GM23338 (cell line): ENCODE measurements at regions not wholly inside any gene's neighbourhood (a gene's known extent, or its start where the extent isn't known, plus 50 kb on each side); places are given as distances from the start of the nearest gene placed in this dataset.

Experiments used
- ATAC-seq: fragments of 200-7000 bp; cut with Tn5 transposase; 3 replicates; pipeline ENCODE4 v1.9.1; 2020
- DNase-seq: peaks from one replicate; pipeline ENCODE4 v3.0.0-alpha.2; 2015; ENCODE audit warnings: low spot score
- H2AFZ ChIP-seq: fragments of 200-600 bp; sonication (generic); 2 replicates; pipeline ENCODE4 v1.8.0; 2016; ENCODE audit warnings: antibody characterized with exemption, mild to moderate bottlenecking, moderate library complexity
- H3F3A ChIP-seq: fragments of 200-600 bp; sonication (generic); replicated peaks from 2 replicates; pipeline ENCODE4 v1.8.0; 2017; ENCODE audit warnings: antibody characterized with exemption, mixed run types, low read depth
- H3K27ac ChIP-seq: fragments of 200-600 bp; sonication (generic); 2 replicates; pipeline ENCODE4 v1.6.1; 2016; ENCODE audit warnings: low read depth
- H3K27me3 ChIP-seq: fragments of 200-600 bp; sonication (generic); 2 replicates; pipeline ENCODE4 v1.8.0; 2016; ENCODE audit warnings: mild to moderate bottlenecking, mixed run types, moderate library complexity; ENCODE audit not compliant: insufficient read depth
- H3K36me3 ChIP-seq: fragments of 200-600 bp; sonication (generic); 2 replicates; pipeline ENCODE4 v1.8.0; 2016; ENCODE audit warnings: mild to moderate bottlenecking; ENCODE audit not compliant: insufficient read depth
- H3K4me1 ChIP-seq: fragments of 200-600 bp; sonication (generic); 2 replicates; pipeline ENCODE4 v1.8.0; 2016; ENCODE audit warnings: mild to moderate bottlenecking, moderate library complexity; ENCODE audit not compliant: insufficient read depth
- H3K4me2 ChIP-seq: fragments of 200-600 bp; sonication (generic); 2 replicates; pipeline ENCODE4 v1.7.1; 2017; ENCODE audit warnings: mixed run types
- H3K4me3 ChIP-seq: fragments of 200-600 bp; sonication (generic); 2 replicates; pipeline ENCODE4 v1.6.1; 2016; ENCODE audit warnings: mixed run types
- H3K79me2 ChIP-seq: fragments of 200-600 bp; sonication (generic); replicated peaks from 2 replicates; pipeline ENCODE4 v1.8.0; 2017; ENCODE audit warnings: mild to moderate bottlenecking; ENCODE audit not compliant: insufficient read depth
- H3K9me2 ChIP-seq: fragments of 200-600 bp; sonication (generic); 2 replicates; pipeline ENCODE4 v1.8.0; 2017; ENCODE audit not compliant: insufficient read depth
- H4K20me1 ChIP-seq: fragments of 200-600 bp; sonication (generic); replicated peaks from 2 replicates; pipeline ENCODE4 v1.8.0; 2017; ENCODE audit warnings: mild to moderate bottlenecking; ENCODE audit not compliant: insufficient read depth
- H3K27ac Mint-ChIP-seq: 2 replicates; pipeline ENCODE4 v1.8.0; 2020; ENCODE audit warnings: inconsistent platforms, mild to moderate bottlenecking, moderate library complexity, mixed read lengths
- H3K27me3 Mint-ChIP-seq: 3 replicates; pipeline ENCODE4 v1.8.0; 2022; ENCODE audit warnings: low read depth, mild to moderate bottlenecking, moderate library complexity, mixed read lengths, inconsistent platforms; ENCODE audit not compliant: insufficient read depth, poor library complexity
- H3K36me3 Mint-ChIP-seq: 3 replicates; pipeline ENCODE4 v1.8.0; 2021; ENCODE audit warnings: low read depth, mild to moderate bottlenecking, inconsistent platforms, moderate library complexity, mixed read lengths
- H3K4me1 Mint-ChIP-seq: 3 replicates; pipeline ENCODE4 v1.8.0; 2020; ENCODE audit warnings: mild to moderate bottlenecking, inconsistent platforms, mixed read lengths
- H3K4me3 Mint-ChIP-seq: 3 replicates; pipeline ENCODE4 v1.8.0; 2021; ENCODE audit warnings: moderate library complexity, mild to moderate bottlenecking, inconsistent platforms, mixed read lengths
- H3K9me3 Mint-ChIP-seq: 3 replicates; pipeline ENCODE4 v1.8.0; 2020; ENCODE audit warnings: moderate library complexity, mild to moderate bottlenecking, inconsistent platforms, mixed read lengths
- CREB1 ChIP-seq: fragments of 250-450 bp; sonication (Bioruptor Pico); IDR thresholded peaks from 2 replicates; pipeline ENCODE4 v1.5.0; 2020; ENCODE audit warnings: low read depth, mild to moderate bottlenecking, moderate library complexity
- CTCF ChIP-seq, 2 experiments: fragments of 200-600 bp in 1 of 2; sonication (generic) in 1 of 2; conservative IDR thresholded peaks; 2 replicates each; pipeline versions ENCODE4 v1.5.1 to v1.6.1; 2016 to 2017; ENCODE audit warnings: antibody characterized with exemption in 2 of 2, low read depth in 2 of 2, mild to moderate bottlenecking in 2 of 2, moderate library complexity in 1 of 2
- ETS1 ChIP-seq: IDR thresholded peaks from 2 replicates; pipeline ENCODE4 v1.6.1; 2016; ENCODE audit warnings: antibody characterized with exemption
- EZH2 ChIP-seq: fragments of 200-600 bp; sonication (generic); IDR thresholded peaks from one replicate; pipeline ENCODE4 v1.8.0; 2017; ENCODE audit warnings: antibody characterized with exemption, mild to moderate bottlenecking, low read depth; ENCODE audit not compliant: unreplicated experiment
- EZH2phosphoT487 ChIP-seq: fragments of 200-600 bp; sonication (generic); IDR thresholded peaks from one replicate; pipeline ENCODE4 v1.8.1; 2018; ENCODE audit warnings: antibody characterized with exemption; ENCODE audit not compliant: unreplicated experiment
- JUNB ChIP-seq: IDR thresholded peaks from one replicate; pipeline ENCODE4 v1.6.1; 2016; ENCODE audit warnings: antibody characterized with exemption; ENCODE audit not compliant: unreplicated experiment
- NANOG ChIP-seq: IDR thresholded peaks from 2 replicates; pipeline ENCODE4 v1.6.1; 2016; ENCODE audit warnings: antibody characterized with exemption, borderline replicate concordance
- POLR2AphosphoS5 ChIP-seq: IDR thresholded peaks from 2 replicates; pipeline ENCODE4 v1.6.1; 2016; ENCODE audit warnings: antibody characterized with exemption, low read depth
- REST ChIP-seq: IDR thresholded peaks from one replicate; pipeline ENCODE4 v1.6.1; 2018; ENCODE audit warnings: antibody characterized with exemption; ENCODE audit not compliant: unreplicated experiment
- STAT1 ChIP-seq: IDR thresholded peaks from one replicate; pipeline ENCODE4 v1.6.1; 2016; ENCODE audit warnings: antibody characterized with exemption; ENCODE audit not compliant: unreplicated experiment
- ZNF331 ChIP-seq: fragments of 250-450 bp; sonication (Bioruptor Pico); IDR thresholded peaks from 2 replicates; pipeline ENCODE4 v1.5.0; 2020; ENCODE audit warnings: low read depth, mild to moderate bottlenecking, moderate library complexity
- ZNF462 ChIP-seq: fragments of 250-450 bp; sonication (Bioruptor Pico); IDR thresholded peaks from 2 replicates; pipeline ENCODE4 v1.5.0; 2020; ENCODE audit warnings: mild to moderate bottlenecking, moderate library complexity

GRCh38 chr4:173821036-173821435, 291.0 kb upstream of the HAND2 start:
- no peak overlapping the region for H3K4me3 Mint-ChIP-seq
- no peak overlapping the region for H3K27ac ChIP-seq
- no peaks in the 10 kb centered on the region for H3F3A ChIP-seq
- no peak overlapping the region for H3K27ac Mint-ChIP-seq
- no peaks in the 10 kb centered on the region for H3K79me2 ChIP-seq
- H3K27me3 ChIP-seq, result no peaks in the 10 kb centered on the region
- no peak overlapping the region for H3K4me2 ChIP-seq
- H3K36me3 ChIP-seq, result no peaks in the 10 kb centered on the region
- H3K9me3 Mint-ChIP-seq, result no peaks in the 10 kb centered on the region; the same call in 2 of the 3 replicates
- no peak overlapping the region for H3K4me3 ChIP-seq
- TF ChIP-seq EZH2phosphoT487 (no peak), ETS1 (no peak), ZNF331 (CRISPR knock-in tag) (no peak), EZH2 (no peak), REST (no peak), NANOG (no peak), STAT1 (no peak), JUNB (no peak), CTCF (conservative IDR thresholded peaks at IDR 0.05; ENCODE audit: low read depth in 2 of 2) (no peak), CREB1 (CRISPR knock-in tag) (no peak), ZNF462 (CRISPR knock-in tag) (no peak), POLR2AphosphoS5 (no peak)
- H3K9me2 ChIP-seq, result no peaks in the 10 kb centered on the region
- ATAC-seq (no peak), DNase-seq (no peak)
- no peaks in the 10 kb centered on the region for H3K36me3 Mint-ChIP-seq
- peaks cover 5% of the 10 kb centered on the region; the same call in 1 of the 2 replicates for H3K4me1 ChIP-seq
- H3K4me1 Mint-ChIP-seq, result no peaks in the 10 kb centered on the region
- no peak overlapping the region for H2AFZ ChIP-seq
- H3K27me3 Mint-ChIP-seq, result no peaks in the 10 kb centered on the region
- no peaks in the 10 kb centered on the region for H4K20me1 ChIP-seq
